ENCODE measurements at regions not wholly inside any gene's neighbourhood (a gene's known extent, or its start where the extent isn't known, plus 50 kb on each side); places are given as distances from the start of the nearest gene placed in this dataset.
"Not testable (repeated sequence)": the region's sequence is repeated elsewhere in the genome, so short reads cannot be mapped to it uniquely, and the experiment has no call there.

DNA sequence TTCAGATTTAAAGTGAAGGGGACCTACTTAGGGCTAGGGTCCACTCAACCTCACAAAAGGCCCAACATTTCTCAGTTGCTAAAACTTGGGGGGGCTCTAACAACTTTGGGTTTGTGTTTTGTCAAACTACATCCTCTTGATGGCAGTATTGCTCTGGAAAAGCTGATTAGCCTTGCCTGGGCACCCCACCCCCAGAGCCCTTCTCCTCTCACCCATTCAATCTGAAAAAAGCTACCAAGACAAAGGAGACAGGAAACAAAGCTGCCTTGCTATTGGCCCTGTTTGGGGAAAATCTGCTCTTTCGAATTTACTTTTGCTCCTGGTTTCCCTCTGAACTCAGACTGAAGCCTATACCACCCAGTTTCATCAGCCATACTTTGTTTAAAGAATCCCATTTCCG, 195.2 kb upstream of the STK26 start:
- Mint-ChIP-seq H3K4me3 (peak overlapping the region; percentile 53), H3K4me1 (peaks cover 41% of the 10 kb centered on the region), H3K27ac (peak overlapping the region; percentile 31), H3K9me3 (no peaks in the 10 kb centered on the region), H3K27me3 (no peaks in the 10 kb centered on the region), H3K36me3 (ENCODE audit: low read depth) (peaks cover 2% of the 10 kb centered on the region)
- peak; percentile 51 for DNase-seq
- CTCF ChIA-PET = interaction anchor here (0.6 to 1.6 kb wide), 13 partner anchors 11 to 1800 kb away, joined by 3 to 7 read pairs (median 3); partner anchors contain the start of gene RAP2C
- POLR2A ChIA-PET = no interaction called here

DNA sequence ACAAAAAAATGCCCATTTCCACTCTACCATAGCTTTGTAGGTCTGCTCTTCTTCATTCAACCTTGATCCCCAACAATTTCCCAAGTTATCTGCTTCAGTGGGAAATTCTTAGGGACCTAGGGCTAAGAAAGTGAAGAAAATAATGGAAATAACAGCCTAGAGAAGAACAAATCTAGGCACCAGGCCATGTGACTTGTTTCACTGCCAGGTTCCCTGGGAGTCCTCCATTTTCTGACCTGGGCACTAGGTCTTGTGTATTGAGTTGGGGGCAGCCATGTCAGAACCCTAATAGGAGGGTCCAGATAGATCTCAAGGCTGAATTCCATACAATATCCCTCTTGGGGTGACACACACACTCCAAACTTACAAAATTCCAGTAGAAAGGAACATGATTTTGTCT, 194.6 kb upstream of the STK26 start:
- DNase-seq = no peak
- H3K27me3 Mint-ChIP-seq = no peaks in the 10 kb centered on the region
- H3K4me3 Mint-ChIP-seq = peak overlapping the region; percentile 63
- no peaks in the 10 kb centered on the region for H3K9me3 Mint-ChIP-seq
- peaks cover 2% of the 10 kb centered on the region for H3K36me3 Mint-ChIP-seq (ENCODE audit: low read depth)
- POLR2A ChIA-PET = no interaction called here
- peak overlapping the region; percentile 66 for H3K27ac Mint-ChIP-seq
- peaks cover 41% of the 10 kb centered on the region for H3K4me1 Mint-ChIP-seq
- CTCF ChIA-PET = interaction anchor here (0.7 to 1.6 kb wide), 9 partner anchors 11 to 1148 kb away, joined by 3 to 7 read pairs (median 4); partner anchors contain the start of gene RAP2C

DNA sequence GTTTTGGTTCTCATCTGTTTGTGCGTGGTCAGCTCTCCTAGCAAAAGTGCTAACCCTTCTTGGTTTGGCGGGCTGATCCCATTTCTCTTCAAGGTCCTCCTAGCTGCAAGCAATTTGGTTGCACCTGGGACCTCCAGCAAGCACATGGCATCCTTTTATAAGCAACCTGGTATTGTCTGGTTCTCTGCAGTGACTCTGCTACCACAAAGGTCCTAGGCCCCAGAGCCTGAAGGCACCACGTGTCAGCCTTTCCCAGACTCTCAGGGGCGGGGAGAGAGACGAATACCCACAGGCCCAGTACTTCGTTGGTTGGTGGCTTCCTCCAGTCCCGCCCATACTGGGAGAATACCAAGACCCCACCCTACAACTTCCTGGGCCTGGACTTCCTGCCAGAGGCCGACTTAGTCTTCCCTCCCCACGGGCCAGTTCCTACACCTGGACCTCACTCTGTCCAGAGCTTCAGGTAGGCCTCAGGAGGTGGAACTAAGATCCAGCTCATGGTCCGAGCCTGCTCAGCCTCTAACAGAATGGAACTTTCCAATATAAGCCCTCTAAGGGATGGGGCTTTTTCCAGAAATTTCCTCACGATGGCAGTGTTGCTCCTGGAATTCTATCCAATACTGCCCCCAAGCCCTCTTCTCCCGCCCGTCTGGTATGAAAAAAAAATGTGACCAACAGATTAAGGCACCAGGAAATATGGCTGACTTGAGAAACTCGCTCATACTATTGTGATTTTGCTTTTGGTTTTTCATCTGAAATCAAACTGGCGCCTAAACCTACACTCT, 192.5 kb upstream of the STK26 start:
- peak; percentile 66 for DNase-seq
- no peaks in the 10 kb centered on the region for H3K27me3 Mint-ChIP-seq
- peak overlapping the region; percentile 85 for H3K4me3 Mint-ChIP-seq
- no peaks in the 10 kb centered on the region for H3K9me3 Mint-ChIP-seq
- H3K27ac Mint-ChIP-seq = peak overlapping the region; percentile 91
- ChIA-PET POLR2A (interaction anchor here (0.6 kb wide), 1 partner anchor 14 kb away, joined by 3 read pairs; no protein-coding TSS in a partner anchor), CTCF (interaction anchor here (0.6 to 1.2 kb wide), 3 partner anchors 68 to 876 kb away, joined by 3 read pairs; partner anchors contain the start of gene RAP2C)
- H3K4me1 Mint-ChIP-seq = peaks cover 41% of the 10 kb centered on the region
- H3K36me3 Mint-ChIP-seq (ENCODE audit: low read depth) = no peaks in the 10 kb centered on the region

DNA sequence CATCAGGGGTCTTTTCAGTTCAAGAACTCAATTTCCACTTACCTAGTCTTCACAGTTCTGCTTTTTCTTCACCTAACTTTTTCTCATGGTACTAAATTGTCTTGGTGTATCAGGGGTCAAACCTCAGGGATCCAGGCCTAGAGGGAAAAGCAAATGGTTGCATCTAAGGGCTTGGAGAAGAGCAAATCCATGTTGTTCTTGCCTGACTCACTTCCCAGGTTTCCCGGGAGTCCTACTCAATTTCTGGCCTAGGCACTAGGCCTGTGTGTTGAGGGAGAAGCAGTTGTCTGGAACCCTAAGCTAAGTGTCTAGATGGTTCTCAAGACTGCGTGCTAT, 191.9 kb upstream of the STK26 start:
- DNase-seq = no peak
- Mint-ChIP-seq H3K4me1 (peaks cover 37% of the 10 kb centered on the region), H3K9me3 (no peaks in the 10 kb centered on the region), H3K27me3 (no peaks in the 10 kb centered on the region), H3K27ac (peak overlapping the region; percentile 91), H3K36me3 (ENCODE audit: low read depth) (no peaks in the 10 kb centered on the region), H3K4me3 (peak overlapping the region; percentile 85)
- ChIA-PET POLR2A (no interaction called here), CTCF (interaction anchor here (1.0 to 1.2 kb wide), 2 partner anchors 68 to 388 kb away, joined by 3 read pairs; partner anchors contain the start of gene RAP2C)

DNA sequence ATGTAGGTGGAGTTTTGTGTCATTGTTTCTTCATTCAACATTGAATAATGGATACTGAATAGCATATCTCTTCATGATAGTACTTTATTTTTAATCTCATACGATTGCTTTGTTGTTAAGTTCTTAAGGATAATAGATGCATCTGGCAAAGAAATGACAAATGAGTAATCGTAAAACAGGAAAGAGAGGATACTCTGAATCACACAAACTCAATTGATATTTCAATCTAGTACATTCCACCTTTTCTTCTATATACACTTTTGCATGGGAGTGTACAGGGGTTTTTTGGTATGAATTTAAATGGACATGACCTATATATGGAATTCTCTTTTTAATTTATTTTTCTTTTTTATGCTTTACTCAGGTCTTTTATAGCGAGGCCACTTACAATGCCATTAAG, 186.9 kb upstream of the STK26 start:
- H3K27me3 Mint-ChIP-seq = no peaks in the 10 kb centered on the region
- H3K27ac Mint-ChIP-seq = no peak overlapping the region
- ChIA-PET CTCF (no interaction called here), POLR2A (no interaction called here)
- no peak overlapping the region for H3K4me3 Mint-ChIP-seq
- peaks cover 14% of the 10 kb centered on the region for H3K4me1 Mint-ChIP-seq
- H3K9me3 Mint-ChIP-seq = no peaks in the 10 kb centered on the region
- no peak for DNase-seq
- no peaks in the 10 kb centered on the region for H3K36me3 Mint-ChIP-seq (ENCODE audit: low read depth)

DNA sequence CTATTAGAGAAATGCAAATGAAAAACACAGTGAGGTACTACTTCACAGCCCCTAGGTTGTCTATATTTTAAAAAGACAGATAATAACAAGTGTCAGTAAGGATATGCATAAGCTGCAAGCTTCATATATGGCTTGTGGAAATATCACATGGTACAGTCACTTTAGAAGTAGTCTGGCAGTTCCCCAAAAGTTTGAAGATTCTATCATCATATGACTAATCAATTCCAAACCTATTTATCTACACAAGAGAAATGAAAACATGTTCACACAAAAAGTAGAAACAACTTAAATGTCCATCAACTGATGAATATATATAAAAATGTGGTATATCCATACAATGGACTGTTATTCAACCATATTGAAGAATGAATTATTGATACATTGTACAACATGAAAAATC, 185.8 kb upstream of the STK26 start:
- peaks cover 7% of the 10 kb centered on the region for H3K4me1 Mint-ChIP-seq
- H3K9me3 Mint-ChIP-seq = no peaks in the 10 kb centered on the region
- no peaks in the 10 kb centered on the region for H3K27me3 Mint-ChIP-seq
- H3K36me3 Mint-ChIP-seq (ENCODE audit: low read depth) = no peaks in the 10 kb centered on the region
- DNase-seq = no peak
- POLR2A ChIA-PET = no interaction called here
- H3K4me3 Mint-ChIP-seq = no peak overlapping the region
- CTCF ChIA-PET = no interaction called here
- H3K27ac Mint-ChIP-seq = no peak overlapping the region

DNA sequence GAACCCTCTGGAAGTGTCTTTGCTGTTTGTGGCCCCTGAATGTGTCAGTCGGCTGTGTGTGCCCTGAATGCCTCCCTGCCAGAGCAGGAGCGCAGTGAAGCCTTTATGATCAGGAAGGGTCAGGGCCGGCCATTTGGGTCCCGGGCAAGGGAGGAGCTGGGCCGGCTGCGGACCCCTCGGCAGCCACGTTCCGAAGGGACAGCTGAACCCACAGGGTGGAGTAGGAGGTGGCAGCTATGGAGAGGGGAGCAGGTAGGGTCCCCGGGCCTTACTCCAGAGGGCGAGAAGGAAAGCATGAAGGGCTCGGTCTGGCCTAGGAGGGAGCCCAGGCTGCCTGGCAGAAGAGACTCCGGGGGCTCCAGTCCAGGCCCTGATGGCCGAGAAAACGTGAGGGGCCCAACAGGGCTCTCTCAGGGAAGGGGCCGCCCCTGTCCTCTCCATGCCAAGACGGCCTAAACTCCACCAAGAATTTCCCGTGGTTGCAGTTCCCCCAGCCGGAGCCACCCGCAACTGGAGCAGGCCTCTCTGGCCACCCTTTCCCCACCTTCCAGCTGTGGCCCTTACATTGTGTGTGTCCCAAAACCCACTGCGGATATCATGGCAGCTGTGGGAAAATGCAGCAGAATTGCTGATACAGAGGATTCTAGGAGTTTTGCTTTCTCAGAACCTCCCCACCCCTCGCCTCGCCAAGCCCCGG, 182.2 kb upstream of the STK26 start:
- DNase-seq = no peak
- ChIA-PET CTCF (interaction anchor here (0.7 to 1.5 kb wide), 9 partner anchors 8 to 790 kb away, joined by 3 to 7 read pairs (median 3); no protein-coding TSS in a partner anchor), POLR2A (no interaction called here)
- no peaks in the 10 kb centered on the region for H3K27me3 Mint-ChIP-seq
- H3K9me3 Mint-ChIP-seq = no peaks in the 10 kb centered on the region
- H3K27ac Mint-ChIP-seq = peak overlapping the region; percentile 54
- no peak overlapping the region for H3K4me3 Mint-ChIP-seq
- no peaks in the 10 kb centered on the region for H3K36me3 Mint-ChIP-seq (ENCODE audit: low read depth)
- H3K4me1 Mint-ChIP-seq = peaks cover 4% of the 10 kb centered on the region

DNA sequence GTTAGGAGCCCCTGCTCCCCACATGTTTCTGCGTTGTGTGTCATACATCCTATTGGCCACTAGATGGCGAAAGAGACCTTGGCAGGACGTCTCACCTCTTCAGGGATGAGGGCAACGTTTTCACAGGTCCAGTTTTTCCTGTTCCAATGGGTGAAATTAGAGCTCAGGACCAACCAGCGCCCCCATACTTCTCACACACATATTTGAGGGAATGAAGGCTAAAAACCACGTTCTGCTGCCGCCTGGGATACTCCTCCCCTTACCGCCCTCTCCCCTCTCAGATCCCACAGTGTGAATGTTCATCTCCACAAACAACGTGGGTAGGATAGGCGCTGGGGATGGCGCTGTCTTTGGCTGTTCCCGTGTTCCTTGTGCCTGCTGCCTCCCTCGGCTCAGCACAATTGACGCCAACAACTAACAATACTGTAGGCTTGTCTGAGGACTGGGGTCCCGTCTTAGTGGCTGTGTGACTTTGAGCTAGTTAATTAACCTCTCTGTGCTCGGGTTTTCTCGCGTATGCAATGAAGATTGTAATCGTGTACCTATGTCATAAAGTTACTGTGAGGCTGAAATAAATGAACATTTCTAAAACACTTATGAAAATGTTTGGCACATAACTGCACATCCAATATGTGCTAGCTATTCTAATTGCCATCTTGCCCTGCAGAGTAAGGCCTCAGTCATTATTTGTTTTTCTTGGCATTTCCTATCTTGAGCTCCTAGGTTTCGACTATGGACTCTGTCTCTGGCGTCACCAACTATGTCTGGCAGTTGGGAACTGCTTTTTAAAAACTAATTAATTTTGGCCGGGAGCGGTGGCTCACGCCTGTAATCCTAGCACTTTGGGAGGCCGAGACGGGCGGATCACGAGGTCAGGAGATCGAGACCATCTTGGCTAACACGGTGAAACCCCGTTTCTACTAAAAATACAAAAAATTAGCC, 181.3 kb upstream of the STK26 start:
- CTCF ChIA-PET = interaction anchor here (0.6 to 1.5 kb wide), 13 partner anchors 9 to 789 kb away, joined by 3 to 7 read pairs (median 3); partner anchors contain the start of gene RAP2C
- Mint-ChIP-seq H3K4me3 (no peak overlapping the region), H3K27ac (peak overlapping the region; percentile 54), H3K36me3 (ENCODE audit: low read depth) (no peaks in the 10 kb centered on the region), H3K4me1 (peaks cover 4% of the 10 kb centered on the region), H3K27me3 (no peaks in the 10 kb centered on the region), H3K9me3 (no peaks in the 10 kb centered on the region)
- peak; percentile 36 for DNase-seq
- POLR2A ChIA-PET = no interaction called here

DNA sequence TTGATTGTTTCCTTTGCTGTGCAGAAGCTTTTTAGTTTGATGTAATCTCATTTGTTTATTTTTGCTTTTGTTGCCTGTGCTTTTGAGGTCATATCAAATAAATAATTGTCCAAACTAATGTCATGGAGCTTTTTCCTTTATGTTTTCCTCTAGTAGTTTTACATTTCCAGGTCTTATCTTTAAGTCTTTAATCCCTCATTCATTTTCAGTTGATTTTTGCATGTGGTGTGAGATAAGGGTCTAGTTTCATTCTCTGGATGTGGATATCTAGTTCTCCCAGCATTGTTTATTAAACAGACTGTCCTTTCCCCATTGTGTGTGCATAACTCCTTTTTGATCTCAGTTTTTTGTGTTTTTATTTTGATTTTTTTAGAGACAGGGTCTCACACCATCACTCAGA, 179.1 kb upstream of the STK26 start:
- Mint-ChIP-seq H3K4me1 (peaks cover 4% of the 10 kb centered on the region), H3K27ac (no peak overlapping the region), H3K4me3 (no peak overlapping the region), H3K27me3 (no peaks in the 10 kb centered on the region), H3K36me3 (ENCODE audit: low read depth) (no peaks in the 10 kb centered on the region), H3K9me3 (no peaks in the 10 kb centered on the region)
- CTCF ChIA-PET = interaction anchor here (0.6 kb wide), 2 partner anchors 856 to 1994 kb away, joined by 3 to 4 read pairs; no protein-coding TSS in a partner anchor
- POLR2A ChIA-PET = no interaction called here
- DNase-seq = no peak

DNA sequence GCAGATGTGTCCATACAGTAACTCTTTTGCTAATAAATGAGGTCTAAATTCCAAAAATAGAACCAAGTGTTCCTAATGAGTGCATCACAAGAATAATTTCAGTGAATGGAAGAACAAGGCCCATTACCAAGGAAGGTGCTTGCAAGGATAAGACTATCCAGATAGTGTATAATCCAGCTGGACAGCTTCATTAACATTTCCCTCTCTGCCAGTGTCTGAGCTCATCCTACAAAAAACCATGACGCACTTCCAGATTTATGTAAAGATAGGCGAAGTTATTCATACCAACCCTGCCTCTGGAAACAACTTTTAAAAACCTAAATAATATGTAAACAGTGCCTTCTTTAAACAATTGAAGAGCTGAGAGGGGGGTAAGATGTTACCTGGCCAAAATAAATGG, 177.9 kb upstream of the STK26 start:
- Mint-ChIP-seq H3K4me1 (peaks cover 4% of the 10 kb centered on the region), H3K36me3 (ENCODE audit: low read depth) (no peaks in the 10 kb centered on the region), H3K27me3 (no peaks in the 10 kb centered on the region), H3K4me3 (no peak overlapping the region), H3K9me3 (no peaks in the 10 kb centered on the region), H3K27ac (no peak overlapping the region)
- POLR2A ChIA-PET = interaction anchor here (0.7 kb wide), 1 partner anchor 15 kb away, joined by 3 read pairs; no protein-coding TSS in a partner anchor
- DNase-seq = no peak
- CTCF ChIA-PET = interaction anchor here (0.9 kb wide), 1 partner anchor 374 kb away, joined by 4 read pairs; the partner anchor contains the start of gene RAP2C

DNA sequence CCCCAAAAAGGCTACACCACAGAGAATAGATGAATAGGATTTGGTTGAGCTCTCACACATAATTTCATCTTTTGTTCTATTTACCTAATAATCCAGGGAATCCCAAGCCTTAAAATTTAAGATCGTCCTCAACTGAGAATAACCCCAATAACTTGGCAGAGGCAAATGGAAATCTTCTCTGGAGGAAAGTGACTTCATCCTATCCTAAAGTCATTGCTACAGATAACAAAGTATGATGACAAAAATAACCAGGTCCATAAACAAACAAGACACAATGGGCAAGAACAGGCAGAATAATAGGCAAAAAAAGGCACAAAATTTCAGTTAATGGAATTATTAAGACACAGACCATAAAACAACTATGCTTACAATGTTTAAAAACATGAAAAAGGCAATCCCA, 177.3 kb upstream of the STK26 start:
- CTCF ChIA-PET = interaction anchor here (0.9 kb wide), 1 partner anchor 374 kb away, joined by 4 read pairs; the partner anchor contains the start of gene RAP2C
- H3K4me1 Mint-ChIP-seq = peaks cover 4% of the 10 kb centered on the region
- H3K36me3 Mint-ChIP-seq (ENCODE audit: low read depth) = no peaks in the 10 kb centered on the region

DNA sequence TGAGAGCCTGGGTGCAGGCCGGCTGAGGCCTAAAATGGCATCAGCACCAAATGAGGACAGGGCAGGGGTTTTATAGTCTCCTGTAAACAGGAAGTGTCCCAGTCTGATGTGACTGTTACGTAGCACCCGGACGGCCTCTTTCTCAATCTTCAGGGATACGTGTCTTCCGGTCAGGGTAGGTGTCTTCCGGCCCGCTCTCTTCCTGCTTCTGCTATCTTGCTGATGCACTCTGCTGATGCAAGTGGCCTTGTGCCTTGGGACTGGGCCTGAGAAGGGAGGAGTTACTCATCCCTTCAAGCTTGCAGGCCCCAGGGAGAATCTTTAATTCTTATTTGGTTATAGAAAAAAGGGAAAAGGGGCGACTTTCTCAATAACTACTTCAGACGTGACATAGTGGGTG, 172.1 kb upstream of the STK26 start:
- H3K4me1 Mint-ChIP-seq; CTCF ChIA-PET; H3K4me3 Mint-ChIP-seq; H3K9me3 Mint-ChIP-seq; POLR2A ChIA-PET; H3K27me3 Mint-ChIP-seq; DNase-seq; H3K27ac Mint-ChIP-seq; H3K36me3 Mint-ChIP-seq (ENCODE audit: low read depth): not testable (repeated sequence)

More for the DNA sequence above, 177.3 kb upstream of the STK26 start:
- Mint-ChIP-seq H3K27me3 (no peaks in the 10 kb centered on the region), H3K4me3 (no peak overlapping the region), H3K9me3 (no peaks in the 10 kb centered on the region), H3K27ac (no peak overlapping the region)
- DNase-seq = no peak
- POLR2A ChIA-PET = no interaction called here

Data from activated CD4-positive, alpha-beta T cell treated with anti-CD3 and anti-CD28 coated beads, Interleukin-2, amount 10 ng/mL, durations not matched to agents 7 days and 5 days (primary cell).